Coronary artery (tissue), 2 donors: ENCODE measurements at regions not wholly inside any gene's neighbourhood (a gene's known extent, or its start where the extent isn't known, plus 50 kb on each side); places are given as distances from the start of the nearest gene placed in this dataset.

Experiments
- DNase-seq: peaks from one replicate; pipeline ENCODE4 v3.0.0-alpha.2; 2017; ENCODE audit warnings: low spot score
- H3K27ac ChIP-seq, 2 donors: fragments of 200-600 bp; sonication (generic); one replicate each; pipeline ENCODE4 v1.5.1; 2016 to 2019
- H3K4me3 ChIP-seq: fragments of 200-600 bp; sonication (generic); 2 replicates; pipeline ENCODE4 v1.5.1; 2016; ENCODE audit warnings: mild to moderate bottlenecking, moderate library complexity
- CTCF ChIP-seq: fragments of 200-600 bp; sonication (generic); IDR thresholded peaks from one replicate; pipeline ENCODE4 v1.5.1; 2019; ENCODE audit warnings: antibody characterized with exemption

DNA sequence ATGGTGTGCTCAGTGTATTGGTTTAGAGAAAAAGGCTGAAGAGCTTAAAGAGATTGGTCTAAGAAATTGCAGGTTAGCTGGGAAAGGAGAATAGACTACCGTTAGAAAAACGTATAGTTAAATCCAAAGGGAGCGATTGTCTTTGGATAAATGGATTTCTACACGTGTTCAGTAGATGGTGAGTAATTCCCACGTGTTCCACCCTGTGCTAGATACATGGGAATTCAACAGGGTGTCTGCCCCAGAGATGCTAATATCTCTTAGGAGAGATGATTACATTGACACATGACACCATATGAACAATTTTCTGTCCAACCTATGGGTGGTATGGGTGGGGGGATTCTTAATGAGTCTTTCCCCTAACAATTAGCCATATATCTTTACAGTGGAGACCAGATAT, 99.8 kb downstream of the TDRD15 start:
- DNase-seq, result no peak
- no peak overlapping the region for H3K27ac ChIP-seq
- TF ChIP-seq CTCF, result no peak
- H3K4me3 ChIP-seq, result no peak overlapping the region

DNA sequence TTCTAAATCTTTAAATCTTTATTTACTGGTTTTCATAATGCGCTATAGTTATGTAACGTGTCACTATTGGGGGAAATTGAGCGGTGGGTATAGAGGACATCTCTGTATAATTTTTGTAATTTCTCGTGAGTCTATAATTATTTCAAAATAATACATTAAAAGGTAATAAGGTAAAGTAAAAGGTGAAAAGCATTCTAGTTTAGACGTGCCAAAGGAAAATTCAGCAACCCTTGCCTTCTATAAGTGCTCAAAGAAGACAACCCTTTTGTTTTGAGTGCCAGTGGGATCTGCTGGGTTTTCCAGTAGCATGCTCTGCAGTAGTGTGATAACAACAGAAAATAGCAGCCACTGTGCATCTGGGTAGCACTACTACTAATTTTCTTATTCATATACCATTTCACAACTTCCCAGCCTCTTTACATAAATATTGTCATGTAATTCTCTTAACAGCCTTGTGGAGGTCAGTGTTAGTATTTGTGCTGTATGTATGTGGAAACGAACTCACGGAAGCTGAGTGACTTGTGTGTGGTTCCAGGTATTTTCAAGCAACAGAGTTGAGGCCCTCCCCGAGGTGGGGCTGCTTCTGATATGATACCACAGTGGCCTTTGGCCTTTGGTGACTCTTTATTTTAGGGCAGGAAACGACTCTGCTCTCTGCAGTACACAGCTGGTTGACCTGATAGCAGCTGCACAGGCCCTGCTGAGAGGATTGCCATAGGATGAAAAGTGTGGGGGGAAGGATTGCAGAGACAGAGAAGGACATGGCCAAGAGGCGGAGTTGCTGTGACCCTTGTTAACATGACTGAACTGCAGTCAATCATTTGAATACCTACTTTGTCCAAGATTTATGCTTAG, 104.5 kb downstream of the TDRD15 start:
- DNase-seq, result no peak
- no peak for TF ChIP-seq CTCF
- Histone ChIP-seq H3K4me3 (no peak overlapping the region), H3K27ac (no peak overlapping the region)

DNA sequence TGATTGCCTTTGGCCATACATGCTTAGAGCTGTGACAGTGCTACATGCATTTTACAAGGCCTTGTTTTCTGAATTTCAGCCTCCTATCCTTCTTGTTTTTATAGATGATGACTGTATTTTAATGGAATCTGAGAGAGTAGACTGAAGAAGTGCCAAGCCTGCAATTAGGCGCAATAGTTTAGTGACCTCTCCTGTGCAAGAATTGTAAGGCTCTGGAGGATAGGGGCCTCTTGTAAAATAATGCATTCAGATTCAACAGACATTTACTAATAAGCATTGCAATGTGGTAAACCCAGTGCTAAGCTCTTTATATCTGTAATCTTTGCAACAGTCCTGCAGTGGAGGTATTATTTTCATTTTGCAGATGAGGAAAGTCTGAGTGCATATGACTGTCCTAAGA, 105.5 kb downstream of the TDRD15 start:
- no peak for TF ChIP-seq CTCF
- Histone ChIP-seq H3K27ac (no peak overlapping the region), H3K4me3 (no peak overlapping the region)
- DNase-seq, result no peak

- Histone ChIP-seq H3K4me3 (no peak overlapping the region), H3K27ac (no peak overlapping the region)
- no peak for TF ChIP-seq CTCF
- DNase-seq, result no peak
These were observed 106.4 kb downstream of the TDRD15 start for GRCh38 chr2:21230140-21230539.

- Histone ChIP-seq H3K4me3 (no peak overlapping the region), H3K27ac (no peak overlapping the region)
- no peak for DNase-seq
- TF ChIP-seq CTCF, result no peak
These were observed 108.2 kb downstream of the TDRD15 start for GRCh38 chr2:21231985-21232384.

GRCh38 chr2:21233194-21233593, 109.4 kb downstream of the TDRD15 start:
- H3K27ac ChIP-seq, result no peak overlapping the region
- H3K4me3 ChIP-seq, result no peak overlapping the region
- no peak for DNase-seq
- TF ChIP-seq CTCF, result no peak

DNA sequence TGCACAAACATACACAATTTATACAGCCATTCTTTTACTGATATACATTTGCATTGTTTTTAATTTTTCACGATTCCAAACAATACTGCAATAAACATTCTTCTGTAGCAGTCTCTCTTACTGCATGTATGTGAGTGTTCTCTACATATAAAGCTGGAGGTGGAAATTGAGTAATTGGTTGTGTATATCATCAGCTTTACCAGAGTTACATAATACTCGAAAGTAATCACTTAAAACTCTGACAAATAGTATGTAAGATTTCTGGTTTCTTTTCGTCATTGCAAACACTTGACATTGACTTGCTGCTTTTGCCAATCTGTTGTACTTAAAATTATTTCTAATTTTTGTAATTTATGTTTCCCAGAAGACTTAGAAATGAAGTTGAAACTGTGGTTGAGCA, 110.2 kb downstream of the TDRD15 start:
- Histone ChIP-seq H3K4me3 (no peak overlapping the region), H3K27ac (no peak overlapping the region)
- no peak for TF ChIP-seq CTCF
- no peak for DNase-seq
